GM12878 (cell line): ENCODE measurements at regions not wholly inside any gene's neighbourhood (a gene's known extent, or its start where the extent isn't known, plus 50 kb on each side); places are given as distances from the start of the nearest gene placed in this dataset.

Experiments used
- ATAC-seq: fragments of 200-7000 bp; cut with Tn5 transposase; 3 replicates; pipeline ENCODE4 v1.9.1; 2020; ENCODE audit warnings: mild to moderate bottlenecking, moderate library complexity
- BruUV-seq: library from RNA; stranded (reverse); fragments of 400-500 nt; replicated peaks from 2 replicates; lab custom pipeline; 2021; lab: Mats Ljungman, UMichigan
- CTCF ChIA-PET: fragments of 300-600 bp; sonication (Branson Sonifier 250); formaldehyde crosslinking; extraction: SDS; loops from one replicate; lab custom pipeline; 2021; ENCODE audit warnings: inconsistent platforms; lab: Yijun Ruan, JAX
- POLR2A ChIA-PET: fragments of 350-600 bp; formaldehyde crosslinking; extraction: SDS; loops from one replicate; lab custom pipeline; 2021; ENCODE audit warnings: inconsistent platforms; lab: Charles Lee
- RAD21 ChIA-PET: fragments of 300-600 bp; sonication (Branson Sonifier 250); formaldehyde crosslinking; loops from one replicate; lab custom pipeline; 2023; ENCODE audit warnings: antibody characterized with exemption; ENCODE audit not compliant: unreplicated experiment; lab: Charles Lee
- SMC1A ChIA-PET: fragments of 300-600 bp; sonication (Branson Sonifier 250); formaldehyde crosslinking; loops from one replicate; lab custom pipeline; 2023; ENCODE audit not compliant: unreplicated experiment, uncharacterized antibody; lab: Charles Lee
- DNase-seq: peaks from one replicate; pipeline ENCODE4 v3.0.0-alpha.2; 2011; ENCODE audit warnings: low read depth, low spot score
- FAIRE-seq: peaks from 3 replicates; lab custom pipeline; 2011; peaks lifted over from hg19 to GRCh38; lab: Jason Lieb, UNC
- H2AFZ ChIP-seq: 2 replicates; pipeline ENCODE4 v1.6.0; 2011; ENCODE audit warnings: low read depth, low read length, control low read depth; ENCODE audit not compliant: control insufficient read depth
- H3K27ac ChIP-seq: 2 replicates; pipeline ENCODE4 v1.5.1; 2011; ENCODE audit warnings: control low read depth; ENCODE audit not compliant: control insufficient read depth, insufficient read depth
- H3K27me3 ChIP-seq, 2 experiments: replicated peaks in 1 of 2; 2 replicates each; pipeline versions ENCODE4 v1.6.0 to v1.6.1; 2011; ENCODE audit warnings: low read length in 1 of 2; ENCODE audit not compliant: control insufficient read depth in 2 of 2, insufficient read depth in 2 of 2
- H3K36me3 ChIP-seq, 2 experiments: 2 replicates each; pipeline ENCODE4 v1.5.1; 2011; ENCODE audit warnings: low read length in 1 of 2; ENCODE audit not compliant: control insufficient read depth in 2 of 2, insufficient read depth in 2 of 2
- H3K4me1 ChIP-seq: 2 replicates; pipeline ENCODE4 v1.6.1; 2011; ENCODE audit warnings: mild to moderate bottlenecking, low read length, moderate library complexity, mixed read lengths; ENCODE audit not compliant: control insufficient read depth, insufficient read depth
- H3K4me2 ChIP-seq: 2 replicates; pipeline ENCODE4 v1.6.0; 2011; ENCODE audit warnings: control low read depth; ENCODE audit not compliant: control insufficient read depth, insufficient read depth
- H3K4me3 ChIP-seq: fragments of 200-600 bp; sonication (generic); 2 replicates; pipeline ENCODE4 v1.5.1; 2016
- H3K79me2 ChIP-seq: 2 replicates; pipeline ENCODE4 v1.6.0; 2011; ENCODE audit warnings: low read length; ENCODE audit not compliant: control insufficient read depth, insufficient read depth
- H3K9ac ChIP-seq: 2 replicates; pipeline ENCODE4 v1.8.0; 2011; ENCODE audit warnings: low read length, control low read depth, mixed read lengths; ENCODE audit not compliant: control insufficient read depth, insufficient read depth
- H3K9me3 ChIP-seq: replicated peaks from 3 replicates; pipeline ENCODE4 v1.5.1; 2011; ENCODE audit warnings: mild to moderate bottlenecking, low read length; ENCODE audit not compliant: control insufficient read depth, insufficient read depth
- H4K20me1 ChIP-seq: 2 replicates; pipeline ENCODE4 v1.6.0; 2011; ENCODE audit not compliant: control insufficient read depth, insufficient read depth
- BCL11A ChIP-seq: IDR thresholded peaks from 2 replicates; pipeline ENCODE4 v1.6.1; 2011; ENCODE audit warnings: low read depth, low read length
- EED ChIP-seq: sonication (generic); IDR thresholded peaks from 2 replicates; pipeline ENCODE4 v1.6.1; 2016; ENCODE audit warnings: antibody characterized with exemption, low read depth
- ETV6 ChIP-seq, 2 experiments: fragments of 450-650 bp in 1 of 2; IDR thresholded peaks in 1 of 2; conservative IDR thresholded peaks in 1 of 2; 2 replicates each; pipeline ENCODE4 v1.6.1; 2014; ENCODE audit warnings: antibody characterized with exemption in 1 of 2, borderline replicate concordance in 1 of 2, low read depth in 1 of 2, mild to moderate bottlenecking in 1 of 2, moderate library complexity in 1 of 2
- KAT2A ChIP-seq: conservative IDR thresholded peaks from 2 replicates; pipeline ENCODE4 v1.6.1; 2011; ENCODE audit warnings: low read depth, low read length; ENCODE audit not compliant: control insufficient read depth
- KDM1A ChIP-seq: fragments of 200-600 bp; sonication (generic); IDR thresholded peaks from 2 replicates; pipeline ENCODE4 v1.6.1; 2016; ENCODE audit warnings: borderline replicate concordance
- NR2F1 ChIP-seq: fragments of 450-650 bp; conservative IDR thresholded peaks from 2 replicates; pipeline ENCODE4 v1.6.1; 2017; ENCODE audit warnings: mild to moderate bottlenecking
- PAX5 ChIP-seq: IDR thresholded peaks from 2 replicates; pipeline ENCODE4 v1.6.1; 2011; ENCODE audit warnings: low read depth, low read length, borderline replicate concordance
- POLR2AphosphoS5 ChIP-seq: IDR thresholded peaks from 2 replicates; pipeline ENCODE4 v1.6.1; 2011; ENCODE audit warnings: mild to moderate bottlenecking, low read length, inconsistent platforms
- PRDM15 ChIP-seq: fragments of 450-650 bp; formaldehyde crosslinking; IDR thresholded peaks from 2 replicates; pipeline ENCODE4 v1.4.0; 2020; ENCODE audit warnings: mild to moderate bottlenecking, moderate library complexity
- RUNX3 ChIP-seq: IDR thresholded peaks from 2 replicates; pipeline ENCODE4 v1.6.1; 2012; ENCODE audit warnings: low read length, inconsistent platforms
- SUZ12 ChIP-seq: fragments of 200-600 bp; sonication (generic); IDR thresholded peaks from one replicate; pipeline ENCODE4 v1.6.1; 2018; ENCODE audit warnings: antibody characterized with exemption, mild to moderate bottlenecking; ENCODE audit not compliant: unreplicated experiment
- YY1 ChIP-seq: IDR thresholded peaks from 2 replicates; pipeline ENCODE4 v1.6.1; 2011; ENCODE audit warnings: low read depth, mild to moderate bottlenecking, low read length
- ZNF207 ChIP-seq: fragments of 450-650 bp; IDR thresholded peaks from 2 replicates; pipeline ENCODE4 v1.6.1; 2014; ENCODE audit warnings: antibody characterized with exemption, mild to moderate bottlenecking, borderline replicate concordance
- ZSCAN29 ChIP-seq: fragments of 450-650 bp; IDR thresholded peaks from 2 replicates; pipeline ENCODE4 v1.6.1; 2017; ENCODE audit warnings: mild to moderate bottlenecking, moderate library complexity
- WGBS: methylation state at CpG from one replicate; pipeline ENCODE4 v1.1.6; 2016; ENCODE audit warnings: low lambda C conversion rate; ENCODE audit not compliant: insufficient replicate concordance, insufficient coverage; ENCODE audit errors: missing lambda C conversion rate; 5-methylcytosine and 5-hydroxymethylcytosine counted together
- in situ Hi-C: fragments of 300-500 bp; cut with MboI; formaldehyde crosslinking; loops from 9 replicates; pipeline ENCODE4 v1.14.3; 2018; ENCODE audit warnings: mixed read lengths
- intact Hi-C: fragments of 100-400 bp; cut with micrococcal nuclease; formaldehyde crosslinking; loops from one replicate; pipeline ENCODE4 v1.14.2; 2022; ENCODE audit not compliant: unreplicated experiment
- TF ChIP-seq, protein P1 (sequence below): fragments of 450-650 bp; IDR thresholded peaks from 2 replicates; pipeline ENCODE4 v1.6.1; 2017; ENCODE audit warnings: mild to moderate bottlenecking, low read depth, inconsistent platforms; ENCODE audit not compliant: poor library complexity, severe bottlenecking

- TF ChIP-seq ZNF207 (no peak), YY1 (no peak), ETV6 (conservative IDR thresholded peaks at IDR 0.05 in 1 of 2, IDR thresholded peaks at IDR 0.05 in 1 of 2; ENCODE audit: borderline replicate concordance in 1 of 2, low read depth in 1 of 2) (no peak), SUZ12 (no peak), PAX5 (no peak), BCL11A (no peak), POLR2AphosphoS5 (no peak), ZSCAN29 (no peak), KAT2A (no peak), KDM1A (no peak), EED (no peak), NR2F1 (no peak), PRDM15 (CRISPR knock-in tag) (no peak), RUNX3 (no peak)
- TF ChIP-seq, protein P1, sequence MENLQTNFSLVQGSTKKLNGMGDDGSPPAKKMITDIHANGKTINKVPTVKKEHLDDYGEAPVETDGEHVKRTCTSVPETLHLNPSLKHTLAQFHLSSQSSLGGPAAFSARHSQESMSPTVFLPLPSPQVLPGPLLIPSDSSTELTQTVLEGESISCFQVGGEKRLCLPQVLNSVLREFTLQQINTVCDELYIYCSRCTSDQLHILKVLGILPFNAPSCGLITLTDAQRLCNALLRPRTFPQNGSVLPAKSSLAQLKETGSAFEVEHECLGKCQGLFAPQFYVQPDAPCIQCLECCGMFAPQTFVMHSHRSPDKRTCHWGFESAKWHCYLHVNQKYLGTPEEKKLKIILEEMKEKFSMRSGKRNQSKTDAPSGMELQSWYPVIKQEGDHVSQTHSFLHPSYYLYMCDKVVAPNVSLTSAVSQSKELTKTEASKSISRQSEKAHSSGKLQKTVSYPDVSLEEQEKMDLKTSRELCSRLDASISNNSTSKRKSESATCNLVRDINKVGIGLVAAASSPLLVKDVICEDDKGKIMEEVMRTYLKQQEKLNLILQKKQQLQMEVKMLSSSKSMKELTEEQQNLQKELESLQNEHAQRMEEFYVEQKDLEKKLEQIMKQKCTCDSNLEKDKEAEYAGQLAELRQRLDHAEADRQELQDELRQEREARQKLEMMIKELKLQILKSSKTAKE = no peak
- RAD21 ChIA-PET = no interaction called here
- H3K79me2 ChIP-seq = no peaks in the 10 kb centered on the region
- CTCF ChIA-PET = no interaction called here
- no peak for ATAC-seq
- no peak overlapping the region for H3K9ac ChIP-seq
- in situ Hi-C loops = no loop called here
- H3K36me3 ChIP-seq = no peaks in the 10 kb centered on the region
- no peak overlapping the region for H2AFZ ChIP-seq
- BruUV-seq = no TSS peak
- no peak overlapping the region for H3K4me2 ChIP-seq
- no peaks in the 10 kb centered on the region for H3K27me3 ChIP-seq
- no peak for FAIRE-seq
- SMC1A ChIA-PET = no interaction called here
- WGBS = 39% methylated on average over 4 of the region's 4 CpGs
- no peaks in the 10 kb centered on the region for H3K9me3 ChIP-seq
- no peak overlapping the region for H3K27ac ChIP-seq
- intact Hi-C loops = no loop called here
- DNase-seq = no peak
- POLR2A ChIA-PET = no interaction called here
- no peaks in the 10 kb centered on the region for H4K20me1 ChIP-seq
- H3K4me1 ChIP-seq = no peaks in the 10 kb centered on the region
- H3K4me3 ChIP-seq = no peak overlapping the region
These were observed 273.7 kb upstream of the TECRL start for GRCh38 chr4:64682946-64683345.
